ENCODE measurements at regions not wholly inside any gene's neighbourhood (a gene's known extent, or its start where the extent isn't known, plus 50 kb on each side); places are given as distances from the start of the nearest gene placed in this dataset.
A peak's percentile ranks its signal among the peaks of the same experiment; 100 is the strongest.

DNA sequence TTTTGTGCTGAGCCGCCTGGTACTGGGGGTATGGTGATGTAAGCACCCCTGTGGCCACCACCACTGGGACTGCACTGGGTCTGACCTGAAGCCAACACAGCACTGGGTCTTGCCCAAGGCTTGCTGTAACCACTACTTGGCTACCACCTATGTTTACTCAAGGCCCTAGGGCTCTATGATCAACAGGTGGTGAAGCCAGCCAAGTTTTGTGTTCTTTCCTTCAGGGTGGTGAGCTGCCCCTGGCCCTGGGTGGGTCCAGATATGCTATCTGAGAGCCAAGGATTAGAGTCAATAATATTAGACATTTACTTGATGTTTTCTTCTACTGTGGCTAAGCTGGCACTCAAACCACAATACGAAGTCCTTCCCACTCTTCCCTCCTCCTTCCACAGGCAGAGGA is 55.1 kb upstream of the PAGE4 start:
- DNase-seq: no peak

DNA sequence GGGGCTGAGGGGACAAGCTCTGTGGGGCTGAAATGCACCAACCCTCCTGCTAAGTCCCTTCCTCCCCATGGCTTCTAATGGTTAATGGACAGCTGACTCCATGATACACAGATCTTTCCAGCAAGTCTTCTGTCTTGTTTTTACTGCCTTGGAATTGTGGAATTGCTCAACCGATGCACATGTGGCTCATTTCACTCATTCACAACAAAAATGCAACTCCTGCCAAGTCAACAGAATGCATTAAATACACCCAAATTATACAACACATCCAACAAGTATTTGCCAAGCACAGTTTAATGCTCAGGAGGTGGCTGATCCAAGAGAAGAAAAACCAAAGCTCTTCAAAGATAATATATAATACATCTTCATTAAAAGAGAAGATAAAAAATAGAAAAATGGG is 61.9 kb upstream of the PAGE4 start:
- no peak for DNase-seq

DNA sequence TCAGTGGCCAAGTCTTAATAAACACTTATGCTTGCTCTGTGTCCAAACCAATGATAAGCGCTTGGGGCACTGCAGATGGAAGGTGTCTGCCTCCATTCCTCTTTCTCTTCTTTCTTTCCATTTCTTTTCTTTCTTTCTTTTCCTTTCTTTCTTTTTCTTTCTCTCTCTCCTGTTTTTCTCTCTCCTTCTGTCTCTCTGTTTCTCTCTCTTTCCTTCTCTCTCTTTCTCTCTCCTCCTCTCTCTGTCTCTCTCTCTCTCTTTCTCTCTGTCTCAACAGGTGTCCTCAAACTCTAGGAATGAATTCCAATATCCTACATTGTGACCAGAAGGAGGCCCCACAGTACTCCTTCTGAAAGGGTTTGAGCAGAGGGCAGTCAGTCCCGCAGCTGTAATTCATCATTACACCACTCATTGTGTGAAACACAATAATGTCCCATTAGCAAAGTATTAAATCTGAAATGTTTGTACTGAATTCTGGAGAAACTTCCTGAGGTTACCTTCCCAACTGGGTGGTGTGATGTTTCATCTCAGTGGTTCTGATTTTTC is 66.5 kb upstream of the PAGE1 start:
- no peak for DNase-seq

DNA sequence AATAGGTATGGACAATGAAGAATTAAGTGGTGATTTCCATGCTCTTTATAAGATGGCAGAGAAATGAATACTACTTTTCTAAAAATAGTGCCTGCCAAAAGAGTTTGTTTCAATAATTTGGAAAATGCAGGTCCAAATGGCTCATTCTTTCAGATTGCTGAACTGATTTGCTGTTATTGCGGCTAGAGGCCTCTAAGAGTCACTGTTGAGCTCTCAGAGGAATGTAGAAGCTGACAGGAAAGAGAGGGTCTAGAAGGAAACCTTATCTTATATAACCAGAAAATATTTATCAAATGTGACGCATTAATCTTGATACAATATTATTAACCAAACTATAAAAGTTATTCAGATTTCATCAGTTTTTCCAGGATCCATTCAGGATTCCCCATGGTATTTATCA is 65.7 kb upstream of the PAGE1 start:
- DNase-seq: no peak

DNA sequence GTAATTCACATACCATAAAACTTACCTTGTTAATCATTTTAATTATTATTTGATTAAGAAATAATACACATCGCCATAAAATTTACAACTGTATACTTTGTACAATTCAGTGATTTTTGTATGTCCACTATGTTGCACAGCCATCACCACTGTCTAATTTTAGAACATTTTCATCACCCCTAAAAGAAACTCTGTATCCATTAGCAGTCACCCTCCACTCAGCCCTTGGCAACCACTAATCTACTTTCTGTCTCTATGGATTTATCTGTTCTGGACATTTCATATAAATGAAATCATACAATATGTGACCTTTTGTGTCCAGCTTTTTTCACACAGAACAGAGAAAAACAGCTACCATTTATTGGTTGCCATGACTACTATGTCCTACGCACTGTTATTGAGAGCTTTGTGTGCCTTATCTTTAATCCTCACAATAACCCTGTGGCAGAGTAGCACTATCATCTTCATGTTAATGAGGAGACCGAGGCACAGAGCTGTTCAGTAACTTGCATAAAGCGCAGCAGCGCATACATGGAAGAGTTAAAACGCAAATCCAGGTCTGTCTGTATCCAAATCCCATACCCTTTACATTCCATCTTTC is 64.6 kb upstream of the PAGE1 start:
- DNase-seq: no peak

DNA sequence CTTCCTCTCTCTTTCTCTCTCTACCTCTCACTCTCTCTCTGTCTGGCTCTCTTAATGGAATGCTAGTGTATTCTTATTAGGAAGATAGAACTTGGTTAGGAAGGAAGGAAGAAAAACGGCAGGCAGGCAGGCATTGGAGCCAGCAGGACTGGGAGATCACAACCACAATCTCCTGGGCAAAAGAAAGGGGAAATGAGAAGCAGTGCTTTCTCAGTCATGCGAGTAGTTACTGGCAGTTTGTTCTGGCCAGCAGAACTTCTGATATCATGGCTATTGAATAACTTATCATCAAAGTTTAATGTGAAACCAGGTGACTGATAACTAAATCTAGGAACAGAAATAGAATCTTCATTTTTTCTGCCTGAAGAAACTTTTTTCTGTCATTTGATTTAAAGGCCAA is 60.9 kb upstream of the PAGE1 start:
- no peak for DNase-seq

DNA sequence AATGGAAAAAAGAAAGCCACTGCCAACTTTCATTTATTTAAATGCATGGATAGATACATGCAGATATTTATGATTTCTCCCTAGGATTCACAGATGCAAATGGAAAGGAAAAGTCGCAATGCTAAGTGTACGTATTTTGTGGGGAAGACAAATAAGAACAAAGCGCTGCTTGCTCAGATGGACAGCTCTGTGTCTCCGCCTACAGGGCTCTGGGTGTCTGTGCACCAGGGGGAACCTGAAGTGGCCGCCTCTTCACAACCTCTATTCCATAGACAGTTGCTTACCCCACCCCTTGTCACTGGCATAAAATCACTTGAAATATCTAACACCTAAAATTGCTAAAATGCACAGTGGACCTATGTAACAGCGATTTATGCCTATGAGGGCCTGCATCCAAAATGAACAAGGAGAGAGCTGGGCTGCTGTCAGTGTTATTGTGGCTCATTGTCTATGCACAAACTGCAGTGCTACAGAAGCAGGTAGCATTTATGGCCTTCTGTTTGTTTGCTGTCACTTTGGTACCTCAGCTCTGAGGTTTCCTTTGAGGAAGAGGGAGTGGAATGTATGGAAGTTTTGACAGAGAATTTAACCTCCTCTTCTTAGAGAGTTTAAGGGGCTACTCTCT is 58.6 kb upstream of the PAGE1 start:
- peak; percentile 0 for DNase-seq

DNA sequence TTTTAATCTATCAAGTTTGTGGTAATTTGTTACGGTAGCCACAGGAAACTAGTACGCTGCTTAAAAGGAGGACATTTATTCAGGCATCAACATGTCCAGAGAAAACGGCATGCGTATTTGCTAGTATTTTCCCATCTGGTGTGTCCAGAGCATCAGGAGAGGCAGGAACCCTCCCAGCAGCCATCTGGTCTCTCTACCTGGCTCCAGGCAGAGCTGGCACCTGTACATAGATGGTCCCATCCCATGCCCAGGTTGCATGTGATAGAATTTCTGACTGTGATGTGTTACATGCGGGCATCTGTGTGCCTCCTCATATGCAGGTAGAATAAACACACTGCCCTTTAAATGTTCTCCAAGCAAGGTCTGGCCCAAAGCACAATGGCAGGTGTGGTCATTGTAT is 57.9 kb upstream of the PAGE1 start:
- peak; percentile 1 for DNase-seq

DNA sequence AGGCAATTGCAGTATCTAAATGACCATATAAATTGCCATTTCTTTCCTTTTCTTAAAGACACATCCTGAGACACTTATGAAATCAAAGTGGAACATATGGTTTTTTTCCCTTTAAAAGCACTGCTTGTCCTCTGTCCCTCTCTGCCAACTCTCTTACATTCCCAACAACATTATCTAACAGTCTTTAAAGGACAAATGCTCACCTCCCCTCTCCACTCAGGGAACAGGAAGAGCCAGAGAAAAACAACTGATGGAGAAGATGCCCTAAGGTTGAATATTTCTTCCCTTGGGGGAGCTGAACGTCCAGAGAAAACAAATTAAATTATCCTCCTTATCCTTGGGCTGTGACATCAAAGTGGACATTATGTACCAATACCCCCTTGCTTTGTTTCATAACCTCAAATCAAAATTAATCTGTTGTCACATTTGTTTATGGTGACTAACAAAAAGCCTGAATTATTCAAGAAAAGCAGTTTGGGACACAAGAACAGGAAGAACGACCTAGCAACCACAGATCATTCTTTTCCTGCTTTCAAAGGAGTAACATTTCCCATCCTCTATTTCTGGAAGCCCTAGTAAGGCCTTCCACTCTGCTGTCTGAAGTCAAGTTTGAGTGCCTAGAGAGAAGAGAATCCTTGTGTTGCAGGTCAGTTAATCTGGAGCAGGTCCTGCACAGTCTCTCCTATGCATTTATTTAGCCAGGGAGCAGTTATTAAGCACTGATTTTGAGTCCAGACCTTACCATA is 52.6 kb upstream of the PAGE1 start:
- DNase-seq: no peak

DNA sequence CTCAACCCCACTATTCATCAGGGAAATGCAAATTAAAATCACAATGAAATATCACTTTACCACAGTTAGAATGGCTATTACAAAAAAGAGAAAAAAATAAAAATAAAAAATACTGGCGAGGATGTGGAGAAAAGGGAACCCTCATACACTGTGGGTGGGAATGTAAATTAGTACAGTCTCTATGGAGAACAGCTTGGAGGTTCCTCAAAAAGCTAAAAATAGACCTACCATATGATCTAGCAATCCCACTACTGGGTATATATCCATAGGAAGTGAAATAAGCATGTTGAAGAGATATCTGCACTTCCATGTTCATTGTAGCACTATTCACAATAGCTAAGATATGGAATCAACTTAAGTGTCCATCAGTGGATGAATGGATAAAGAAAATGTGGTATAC is 50.5 kb upstream of the PAGE1 start:
- no peak for DNase-seq

Measured in NCI-H2171 treated with DMSO at 0.1 percent for 48 hours (cell line).